HG02588 (cell line): ENCODE measurements at regions not wholly inside any gene's neighbourhood (a gene's known extent, or its start where the extent isn't known, plus 50 kb on each side); places are given as distances from the start of the nearest gene placed in this dataset.

ENCODE experiments used
- ATAC-seq: cut with Tn5 transposase; IDR thresholded peaks from one replicate; pipeline ENCODE4 v1.9.1; 2021; ENCODE audit warnings: mild to moderate bottlenecking, moderate library complexity; ENCODE audit not compliant: unreplicated experiment

GRCh38 chr4:107117726-107118125 is 81.6 kb upstream of the DKK2 start:
- no peak for ATAC-seq

GRCh38 chr4:107115185-107115847 is 79.2 kb upstream of the DKK2 start:
- no peak for ATAC-seq

- ATAC-seq: no peak
Measured at GRCh38 chr4:107114059-107114458, 77.9 kb upstream of the DKK2 start.

- ATAC-seq: no peak
Measured at GRCh38 chr4:107098401-107098800, 62.3 kb upstream of the DKK2 start.

GRCh38 chr4:107094976-107095375 is 58.9 kb upstream of the DKK2 start:
- ATAC-seq: no peak

- ATAC-seq: peak; percentile 65
Measured at GRCh38 chr4:107094332-107094731, 58.2 kb upstream of the DKK2 start.
